Stimulated activated memory B cell treated with anti-CD40 and anti-IgM and Interleukin-4, amounts not matched to agents 10 μg/mL and 1 μg/mL and 100 μg/mL, for 72 hours (primary cell): ENCODE measurements at regions not wholly inside any gene's neighbourhood (a gene's known extent, or its start where the extent isn't known, plus 50 kb on each side); places are given as distances from the start of the nearest gene placed in this dataset.
"Not testable (repeated sequence)": the region's sequence is repeated elsewhere in the genome, so short reads cannot be mapped to it uniquely, and the experiment has no call there.

Source experiments
- ATAC-seq: fragments of 150-1000 bp; cut with Tn5 transposase; 2 replicates; pipeline ENCODE4 v1.10.0; 2021
- H3K27ac Mint-ChIP-seq: one replicate; pipeline ENCODE4 v1.8.0; 2022; ENCODE audit warnings: mild to moderate bottlenecking, mixed read lengths
- H3K27me3 Mint-ChIP-seq: one replicate; pipeline ENCODE4 v1.8.0; 2022; ENCODE audit warnings: mixed read lengths
- H3K36me3 Mint-ChIP-seq: one replicate; pipeline ENCODE4 v1.8.0; 2022; ENCODE audit warnings: mixed read lengths
- H3K4me1 Mint-ChIP-seq: one replicate; pipeline ENCODE4 v1.8.0; 2022; ENCODE audit warnings: mixed read lengths
- H3K4me3 Mint-ChIP-seq: one replicate; pipeline ENCODE4 v1.8.0; 2022; ENCODE audit warnings: mild to moderate bottlenecking, moderate library complexity, mixed read lengths
- H3K9me3 Mint-ChIP-seq: one replicate; pipeline ENCODE4 v1.8.0; 2022; ENCODE audit warnings: mixed read lengths

GRCh38 chr12:105641749-105642148 lies 311.3 kb downstream of the C12orf75 start:
- no peaks in the 10 kb centered on the region for H3K4me1 Mint-ChIP-seq
- H3K36me3 Mint-ChIP-seq = no peaks in the 10 kb centered on the region
- H3K27me3 Mint-ChIP-seq = peaks cover 8% of the 10 kb centered on the region
- peaks cover 3% of the 10 kb centered on the region for H3K9me3 Mint-ChIP-seq
- ATAC-seq = no peak
- H3K4me3 Mint-ChIP-seq = no peak overlapping the region
- no peak overlapping the region for H3K27ac Mint-ChIP-seq

- no peaks in the 10 kb centered on the region for H3K4me1 Mint-ChIP-seq
- H3K36me3 Mint-ChIP-seq = no peaks in the 10 kb centered on the region
- H3K27me3 Mint-ChIP-seq = peaks cover 17% of the 10 kb centered on the region
- no peak overlapping the region for H3K27ac Mint-ChIP-seq
- H3K4me3 Mint-ChIP-seq = no peak overlapping the region
- H3K9me3 Mint-ChIP-seq = peaks cover 7% of the 10 kb centered on the region
- no peak for ATAC-seq
Measured at GRCh38 chr12:105644770-105645169, 314.3 kb downstream of the C12orf75 start.

- H3K9me3 Mint-ChIP-seq = peaks cover 11% of the 10 kb centered on the region
Measured at GRCh38 chr12:105654606-105655005, 324.1 kb downstream of the C12orf75 start.

GRCh38 chr12:105658389-105658788 lies 327.9 kb downstream of the C12orf75 start:
- Mint-ChIP-seq H3K9me3 (peaks cover 9% of the 10 kb centered on the region), H3K36me3 (no peaks in the 10 kb centered on the region), H3K27ac (no peak overlapping the region), H3K4me3 (no peak overlapping the region), H3K27me3 (no peaks in the 10 kb centered on the region), H3K4me1 (no peaks in the 10 kb centered on the region)
- no peak for ATAC-seq

More at GRCh38 chr12:105654606-105655005, 324.1 kb downstream of the C12orf75 start:
- ATAC-seq = no peak
- H3K4me1 Mint-ChIP-seq = no peaks in the 10 kb centered on the region
- H3K27me3 Mint-ChIP-seq = no peaks in the 10 kb centered on the region
- H3K4me3 Mint-ChIP-seq = no peak overlapping the region
- H3K27ac Mint-ChIP-seq = no peak overlapping the region
- H3K36me3 Mint-ChIP-seq = no peaks in the 10 kb centered on the region

- no peak overlapping the region for H3K4me3 Mint-ChIP-seq
- H3K27ac Mint-ChIP-seq = no peak overlapping the region
- H3K9me3 Mint-ChIP-seq = peaks cover 8% of the 10 kb centered on the region
- no peak for ATAC-seq
- H3K4me1 Mint-ChIP-seq = no peaks in the 10 kb centered on the region
- no peaks in the 10 kb centered on the region for H3K36me3 Mint-ChIP-seq
- H3K27me3 Mint-ChIP-seq = no peaks in the 10 kb centered on the region
Measured at GRCh38 chr12:105659355-105660075, 329.0 kb downstream of the C12orf75 start.

- not testable (repeated sequence) for H3K36me3 Mint-ChIP-seq, ATAC-seq, H3K27ac Mint-ChIP-seq, H3K4me1 Mint-ChIP-seq, H3K9me3 Mint-ChIP-seq, H3K27me3 Mint-ChIP-seq, H3K4me3 Mint-ChIP-seq
Measured at GRCh38 chr12:105664765-105665164, 334.3 kb downstream of the C12orf75 start.

- H3K27ac Mint-ChIP-seq = no peak overlapping the region
- H3K36me3 Mint-ChIP-seq = no peaks in the 10 kb centered on the region
- no peaks in the 10 kb centered on the region for H3K27me3 Mint-ChIP-seq
- no peak for ATAC-seq
- no peak overlapping the region for H3K4me3 Mint-ChIP-seq
- peaks cover 10% of the 10 kb centered on the region for H3K9me3 Mint-ChIP-seq
- H3K4me1 Mint-ChIP-seq = no peaks in the 10 kb centered on the region
Measured at GRCh38 chr12:105665366-105665765, 334.9 kb downstream of the C12orf75 start.

GRCh38 chr12:105667973-105668743 lies 337.7 kb downstream of the C12orf75 start:
- H3K27ac Mint-ChIP-seq = no peak overlapping the region
- peaks cover 10% of the 10 kb centered on the region for H3K9me3 Mint-ChIP-seq

GRCh38 chr12:105670672-105671071 lies 340.2 kb downstream of the C12orf75 start:
- H3K27me3 Mint-ChIP-seq = no peaks in the 10 kb centered on the region
- H3K27ac Mint-ChIP-seq = no peak overlapping the region
- H3K4me3 Mint-ChIP-seq = no peak overlapping the region
- peaks cover 10% of the 10 kb centered on the region for H3K9me3 Mint-ChIP-seq
- no peak for ATAC-seq
- H3K36me3 Mint-ChIP-seq = no peaks in the 10 kb centered on the region
- H3K4me1 Mint-ChIP-seq = no peaks in the 10 kb centered on the region

More at GRCh38 chr12:105667973-105668743, 337.7 kb downstream of the C12orf75 start:
- Mint-ChIP-seq H3K4me1 (no peaks in the 10 kb centered on the region), H3K36me3 (no peaks in the 10 kb centered on the region), H3K27me3 (no peaks in the 10 kb centered on the region), H3K4me3 (no peak overlapping the region)
- ATAC-seq = no peak

- ATAC-seq = no peak
- Mint-ChIP-seq H3K36me3 (no peaks in the 10 kb centered on the region), H3K4me1 (no peaks in the 10 kb centered on the region), H3K4me3 (no peak overlapping the region), H3K27ac (no peak overlapping the region), H3K27me3 (peaks cover 5% of the 10 kb centered on the region), H3K9me3 (peaks cover 10% of the 10 kb centered on the region)
Measured at GRCh38 chr12:105671720-105672119, 341.2 kb downstream of the C12orf75 start.

- no peak for ATAC-seq
- no peaks in the 10 kb centered on the region for H3K4me1 Mint-ChIP-seq
- H3K27me3 Mint-ChIP-seq = peaks cover 10% of the 10 kb centered on the region
Measured at GRCh38 chr12:105672121-105672975, 341.9 kb downstream of the C12orf75 start.

GRCh38 chr12:105674871-105675699 lies 344.6 kb downstream of the C12orf75 start:
- ATAC-seq = no peak
- H3K27me3 Mint-ChIP-seq = peaks cover 10% of the 10 kb centered on the region
- no peaks in the 10 kb centered on the region for H3K4me1 Mint-ChIP-seq
- H3K9me3 Mint-ChIP-seq = no peaks in the 10 kb centered on the region
- no peak overlapping the region for H3K4me3 Mint-ChIP-seq
- no peaks in the 10 kb centered on the region for H3K36me3 Mint-ChIP-seq
- H3K27ac Mint-ChIP-seq = no peak overlapping the region

More at GRCh38 chr12:105672121-105672975, 341.9 kb downstream of the C12orf75 start:
- Mint-ChIP-seq H3K9me3 (peaks cover 10% of the 10 kb centered on the region), H3K36me3 (no peaks in the 10 kb centered on the region), H3K27ac (no peak overlapping the region), H3K4me3 (no peak overlapping the region)

GRCh38 chr12:105676694-105677093 lies 346.2 kb downstream of the C12orf75 start:
- no peak for ATAC-seq
- Mint-ChIP-seq H3K27me3 (peaks cover 10% of the 10 kb centered on the region), H3K27ac (no peak overlapping the region), H3K36me3 (no peaks in the 10 kb centered on the region), H3K4me3 (no peak overlapping the region), H3K9me3 (no peaks in the 10 kb centered on the region), H3K4me1 (no peaks in the 10 kb centered on the region)

GRCh38 chr12:105677672-105678071 lies 347.2 kb downstream of the C12orf75 start:
- Mint-ChIP-seq H3K4me1 (no peaks in the 10 kb centered on the region), H3K27me3 (peaks cover 10% of the 10 kb centered on the region), H3K9me3 (no peaks in the 10 kb centered on the region), H3K4me3 (no peak overlapping the region), H3K27ac (no peak overlapping the region), H3K36me3 (no peaks in the 10 kb centered on the region)
- no peak for ATAC-seq
